SKM-1 (cell line): ENCODE measurements at regions not wholly inside any gene's neighbourhood (a gene's known extent, or its start where the extent isn't known, plus 50 kb on each side); places are given as distances from the start of the nearest gene placed in this dataset.

Source experiments
- DNase-seq: peaks from one replicate; lab custom pipeline; 2025; ENCODE audit not compliant: unreplicated experiment; lab: John Stamatoyannopoulos, UW

DNA sequence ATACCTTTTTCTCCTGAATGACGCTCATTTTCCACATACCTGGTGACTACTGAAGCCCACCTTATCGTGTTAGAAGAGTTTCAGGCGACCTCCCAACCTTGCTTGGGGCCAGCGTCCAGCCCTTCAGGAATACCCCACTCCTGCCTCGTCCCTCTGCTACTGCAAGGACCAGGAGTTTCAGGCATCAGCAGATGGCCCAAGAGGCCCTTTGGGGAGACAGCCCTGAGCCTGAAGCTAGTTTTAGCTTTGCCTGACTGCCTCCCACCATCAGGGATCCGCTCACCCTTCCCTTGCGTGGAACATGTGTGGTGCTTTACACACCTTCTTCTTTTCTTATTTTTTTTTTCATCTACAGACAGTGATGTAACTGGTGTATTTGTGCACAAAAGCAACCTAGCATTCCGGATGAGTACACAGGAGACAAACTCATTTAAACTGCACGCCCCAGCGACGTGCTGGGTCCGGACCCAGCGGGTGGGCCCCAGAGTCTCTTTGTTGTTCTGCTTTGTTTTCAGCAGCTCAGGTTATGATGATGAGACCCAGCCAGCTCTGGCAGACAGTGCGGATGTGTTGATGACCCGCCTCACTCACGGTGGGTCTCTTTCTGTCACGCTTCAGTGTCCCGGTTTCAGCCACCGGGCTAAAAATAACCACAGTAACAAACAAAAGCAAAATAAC lies 242.4 kb downstream of the C16orf95 start:
- DNase-seq, result no peak

DNA sequence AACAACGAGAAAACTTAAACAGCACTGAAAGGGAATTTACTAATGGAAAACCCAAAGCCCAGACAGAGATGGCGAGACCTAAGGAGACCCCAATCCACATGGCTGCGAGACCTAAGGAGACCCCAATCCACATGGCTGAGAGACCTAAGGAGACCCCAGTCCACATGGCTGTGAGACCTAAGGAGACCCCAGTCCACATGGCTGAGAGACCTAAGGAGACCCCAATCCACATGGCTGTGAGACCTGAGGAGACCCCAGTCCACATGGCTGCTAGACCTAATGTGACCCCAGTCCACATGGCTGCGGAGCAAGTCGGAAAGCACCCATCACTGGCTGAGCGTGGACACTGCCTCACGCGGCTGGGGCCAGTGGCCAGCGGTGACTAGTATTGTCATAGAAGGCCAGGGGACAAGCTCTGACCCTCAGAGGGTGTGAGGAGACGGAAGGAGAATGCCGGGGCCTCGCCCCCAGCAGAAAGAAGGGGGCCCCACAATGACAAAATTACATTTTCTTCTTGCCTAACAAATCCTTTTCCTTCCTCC lies 241.8 kb downstream of the C16orf95 start:
- DNase-seq, result no peak

- no peak for DNase-seq
Observed at GRCh38 chr16:87076331-87076949, 240.8 kb downstream of the C16orf95 start.

- DNase-seq, result no peak
Observed at GRCh38 chr16:87076950-87077749, 240.0 kb downstream of the C16orf95 start.

GRCh38 chr16:87077750-87078127 lies 239.5 kb downstream of the C16orf95 start:
- DNase-seq, result no peak

GRCh38 chr16:87080571-87081167 lies 236.5 kb downstream of the C16orf95 start:
- DNase-seq, result no peak

DNA sequence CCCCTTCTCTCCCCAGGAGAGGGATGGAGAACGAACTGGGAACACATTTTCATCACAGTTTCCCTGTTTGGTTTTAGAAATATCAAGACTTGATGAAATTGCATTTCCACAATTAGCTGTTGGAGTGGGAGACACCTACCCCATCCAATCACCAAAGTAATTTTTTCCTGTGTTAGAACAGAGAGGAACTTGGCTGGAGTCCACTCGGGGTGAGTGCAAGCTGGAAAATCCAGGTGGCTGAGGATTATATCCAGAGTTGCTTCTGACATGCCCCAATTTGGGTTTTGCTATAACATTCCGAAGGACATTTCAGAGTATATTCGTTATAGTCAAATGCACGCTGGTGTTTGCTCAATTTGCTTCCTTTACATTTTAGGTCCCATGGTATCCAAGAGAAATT lies 231.8 kb downstream of the C16orf95 start:
- DNase-seq, result no peak

DNA sequence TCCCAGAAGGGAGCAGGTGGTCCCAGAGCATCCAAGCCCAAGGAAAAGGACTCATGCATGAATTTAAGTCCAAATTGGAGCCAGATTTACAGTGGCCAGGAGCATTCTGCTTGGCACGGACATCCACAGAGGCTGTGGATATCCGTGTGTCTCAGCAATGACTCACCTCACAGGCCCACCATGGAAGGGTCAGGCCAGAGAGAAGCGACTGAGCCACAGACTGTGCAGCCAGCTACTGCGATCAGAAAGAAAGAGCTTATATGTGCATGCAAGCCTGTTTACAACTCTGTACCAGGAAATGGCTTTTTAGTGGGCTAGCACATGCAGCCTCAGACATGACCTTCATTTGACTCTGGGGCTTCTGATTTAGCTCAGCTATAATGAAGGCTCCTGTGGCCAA lies 231.0 kb downstream of the C16orf95 start:
- no peak for DNase-seq

DNA sequence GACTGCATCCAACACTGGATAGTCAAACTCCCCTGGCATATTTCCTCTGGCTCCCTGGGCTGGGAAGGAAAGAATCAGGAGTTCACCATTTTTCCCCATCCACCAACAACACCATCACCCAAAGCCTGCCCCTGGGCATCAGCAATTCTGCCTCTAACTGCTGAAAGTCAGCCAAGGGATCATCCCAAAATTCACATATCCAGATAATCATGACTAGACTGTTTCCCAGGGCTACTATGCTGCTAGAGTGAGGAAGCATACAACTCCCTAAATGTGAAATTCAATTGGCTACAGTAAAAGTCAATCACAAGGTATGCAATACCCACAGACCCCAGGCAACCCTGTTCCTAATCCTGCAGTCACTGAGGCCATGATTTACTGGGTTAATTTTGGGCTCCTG lies 230.6 kb downstream of the C16orf95 start:
- DNase-seq, result no peak

GRCh38 chr16:87092958-87093357 lies 224.2 kb downstream of the C16orf95 start:
- DNase-seq, result no peak

- DNase-seq, result no peak
Observed at GRCh38 chr16:87093804-87094555, 223.2 kb downstream of the C16orf95 start.

DNA sequence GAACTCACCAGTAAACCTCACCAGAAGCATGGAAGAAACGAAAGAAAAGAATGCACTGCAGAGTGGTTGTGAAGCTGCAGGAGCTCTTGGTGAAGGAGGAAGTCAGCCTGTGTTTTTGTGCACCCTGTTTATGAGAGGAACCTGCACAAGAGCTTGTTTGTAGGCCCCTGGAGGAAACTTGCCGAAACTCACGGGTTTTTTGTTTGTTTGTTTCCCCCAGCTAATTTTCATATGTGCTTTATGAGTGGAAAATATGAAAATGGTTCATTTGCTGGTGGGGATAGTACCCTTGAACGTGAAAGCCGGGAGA lies 222.7 kb downstream of the C16orf95 start:
- no peak for DNase-seq

- no peak for DNase-seq
Observed at GRCh38 chr16:87095271-87095670, 221.9 kb downstream of the C16orf95 start.

- DNase-seq, result no peak
Observed at GRCh38 chr16:87096746-87097333, 220.4 kb downstream of the C16orf95 start.

GRCh38 chr16:87098361-87098760 lies 218.8 kb downstream of the C16orf95 start:
- no peak for DNase-seq

DNA sequence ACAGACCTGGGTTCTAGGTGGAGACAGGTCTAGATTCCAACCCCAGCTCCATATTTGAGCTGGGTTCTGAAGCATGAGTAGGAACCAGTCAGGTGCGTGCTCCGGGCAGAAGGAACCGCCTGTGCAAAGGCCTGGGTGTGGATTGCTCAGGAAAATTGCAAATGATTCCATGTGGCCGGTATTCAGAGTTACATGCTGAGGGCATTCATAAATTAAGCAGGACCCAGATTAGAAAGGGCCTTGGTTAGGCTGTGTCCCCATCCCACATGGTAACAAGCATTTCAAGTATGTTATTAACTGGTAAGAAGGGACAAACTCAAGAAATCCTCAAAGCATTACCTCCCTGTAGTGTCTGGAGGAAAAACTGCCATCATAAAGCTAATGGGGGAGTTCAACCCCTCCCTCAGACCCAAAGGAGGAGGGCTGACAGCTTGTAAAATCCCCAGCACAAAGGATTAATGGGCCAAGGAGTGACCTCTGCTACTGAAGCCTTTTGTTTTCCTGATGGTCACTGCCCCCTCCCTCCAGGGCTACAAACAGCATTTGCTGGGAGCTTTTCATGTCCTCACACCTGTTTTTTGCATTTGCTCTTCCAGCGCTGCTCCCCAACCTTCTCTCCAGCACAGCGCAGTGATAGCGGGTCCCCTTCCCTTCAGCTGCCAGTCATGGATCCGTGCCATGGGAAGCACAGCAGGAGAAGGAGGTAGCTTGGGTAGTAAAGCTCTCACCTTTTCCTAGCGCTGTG lies 218.0 kb downstream of the C16orf95 start:
- DNase-seq, result no peak

DNA sequence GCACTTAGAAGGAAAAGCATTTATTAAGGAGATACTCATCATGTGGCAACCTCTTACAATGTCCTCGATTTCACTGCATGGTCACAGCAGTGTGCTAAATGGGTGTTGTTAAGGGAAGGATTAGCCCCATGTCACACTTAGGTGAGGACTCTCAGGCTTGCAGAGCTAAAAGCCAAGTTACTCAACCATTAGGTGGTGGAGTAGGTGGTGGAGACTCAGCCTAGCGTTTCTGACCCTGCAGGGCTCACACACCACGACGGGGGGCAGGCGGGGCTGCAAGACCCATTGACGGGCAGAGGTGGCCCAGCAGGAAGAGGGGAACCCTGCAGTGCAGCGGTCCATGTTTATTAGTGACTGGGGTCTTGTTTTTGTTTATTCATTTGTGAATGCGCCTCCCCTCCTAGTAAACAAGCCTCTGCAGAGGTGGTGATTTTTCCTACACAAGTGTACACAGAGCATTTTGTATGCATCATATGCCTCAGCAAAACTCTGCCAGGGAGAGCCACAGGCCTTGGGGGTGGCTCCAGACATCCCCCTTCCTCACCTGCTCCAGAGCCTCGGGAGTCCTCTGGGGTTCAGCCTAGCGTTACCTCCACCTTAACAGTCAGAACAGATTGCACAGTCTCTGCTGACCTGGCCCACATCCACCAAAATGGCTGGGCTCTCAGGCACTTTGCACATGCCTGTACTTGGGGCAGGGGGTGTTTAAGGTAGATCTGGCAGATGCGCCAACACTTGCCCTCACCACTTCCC lies 216.7 kb downstream of the C16orf95 start:
- DNase-seq, result no peak

DNA sequence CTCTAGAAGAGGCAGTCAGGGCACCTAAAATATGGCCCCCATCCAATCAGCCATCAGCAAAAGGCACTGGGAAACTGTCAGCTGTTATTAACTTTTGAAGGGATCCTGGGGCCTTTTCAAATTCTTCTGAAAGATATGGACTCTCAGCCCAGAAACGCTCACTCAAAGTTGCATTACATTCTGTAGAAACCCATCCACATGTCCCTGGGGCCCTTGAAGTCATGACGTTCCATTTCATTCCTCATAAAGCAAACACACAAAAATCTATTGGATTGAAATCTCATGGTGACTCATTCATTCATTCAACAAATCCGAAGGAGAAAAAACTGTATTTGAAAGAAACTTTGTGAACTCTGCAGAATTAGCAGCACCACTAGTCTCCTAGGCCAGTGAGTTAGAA lies 215.3 kb downstream of the C16orf95 start:
- no peak for DNase-seq

DNA sequence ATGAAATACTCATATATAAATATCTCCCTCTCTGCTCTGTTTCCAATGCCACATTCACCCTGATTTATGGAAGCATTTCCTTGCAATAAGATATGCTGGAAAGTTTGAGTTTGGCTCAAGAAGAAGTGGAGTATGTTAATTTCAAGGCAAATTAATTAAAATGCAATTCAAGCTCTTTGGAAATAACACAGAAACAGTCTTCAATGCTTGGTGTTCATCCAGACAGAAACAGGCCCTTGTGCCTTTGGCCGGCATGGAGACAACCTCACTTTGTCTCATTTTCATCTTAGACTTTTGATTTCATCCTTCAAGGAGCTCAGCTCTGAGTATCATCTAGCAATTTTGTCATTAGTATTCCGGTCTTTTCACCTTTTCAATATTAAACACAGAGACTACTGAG lies 210.0 kb downstream of the C16orf95 start:
- DNase-seq, result no peak
